ENCODE measurements at regions not wholly inside any gene's neighbourhood (a gene's known extent, or its start where the extent isn't known, plus 50 kb on each side); places are given as distances from the start of the nearest gene placed in this dataset.

DNA sequence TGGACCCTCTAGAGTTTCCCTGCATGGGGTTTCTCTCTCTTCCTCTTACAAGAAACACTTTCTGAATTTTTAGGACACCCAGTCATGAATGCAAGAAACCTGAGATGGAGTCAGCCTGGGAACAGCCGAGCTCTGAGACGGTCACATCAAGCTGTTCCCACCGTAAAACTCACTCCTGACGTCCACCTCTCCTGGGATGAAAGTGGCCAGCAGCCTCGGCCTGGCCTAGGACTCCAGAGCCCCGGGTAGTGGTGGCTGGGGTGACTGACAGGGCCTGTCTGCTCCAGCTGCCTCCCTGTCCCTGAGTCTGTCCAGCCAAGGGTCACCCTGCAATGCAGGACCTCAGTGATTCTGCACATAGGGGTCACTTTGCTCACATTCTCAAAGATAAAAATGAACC lies 217.8 kb downstream of the SHOX start:
- H3K4me3 ChIP-seq (ENCODE audit: extremely low read depth in 1 of 4, insufficient read depth in 2 of 4, low read depth in 3 of 4, low read length in 4 of 4): no peak overlapping the region
- H2BK15ac ChIP-seq (ENCODE audit: low read length): no peak overlapping the region
- no peak overlapping the region; the same call in 1 of the 2 replicates for H3K18ac ChIP-seq (ENCODE audit: extremely low read depth, low read length)
- peaks cover 0 to 6% (median 2%) of the 10 kb centered on the region in 4 experiments; a peak in 4 of 7 replicates for H3K4me1 ChIP-seq (replicated peaks in 1 of 4; ENCODE audit: control insufficient read depth in 3 of 4, insufficient read depth in 4 of 4, low read length in 3 of 4)
- peak in 1 of 2 experiments; percentile 47 for DNase-seq (ENCODE audit: low read depth in 1 of 2, low spot score in 2 of 2)
- no peak overlapping the region for H4K5ac ChIP-seq (ENCODE audit: insufficient read length, low read depth, low read length)
- no peak overlapping the region for H2BK5ac ChIP-seq (ENCODE audit: low read depth, low read length)
- H2BK20ac ChIP-seq (ENCODE audit: low read length): no peak overlapping the region
- no peak overlapping the region for H3K9ac ChIP-seq (replicated peaks in 1 of 4; ENCODE audit: extremely low read depth in 1 of 4, low read depth in 3 of 4, low read length in 3 of 4)
- CTCF ChIA-PET (ENCODE audit: partially characterized antibody): no interaction called here
- POLR2A ChIA-PET (ENCODE audit: partially characterized antibody): no interaction called here
- no peak overlapping the region for H3K4me2 ChIP-seq (ENCODE audit: insufficient read depth in 1 of 2, low read depth in 2 of 2, low read length in 2 of 2)
- no peaks in the 10 kb centered on the region for H3K79me2 ChIP-seq (ENCODE audit: control insufficient read depth in 1 of 2, insufficient read depth in 2 of 2, low read length in 2 of 2)
- no peaks in the 10 kb centered on the region for H4K20me1 ChIP-seq (replicated peaks in 1 of 2; ENCODE audit: control insufficient read depth in 1 of 2, insufficient read depth in 2 of 2, low read length in 2 of 2)
- no peaks in the 10 kb centered on the region for H3K9me3 ChIP-seq (ENCODE audit: insufficient read depth in 2 of 2, low read depth in 1 of 2, low read length in 1 of 2)
- H3K27me3 ChIP-seq (replicated peaks in 1 of 4; ENCODE audit: control insufficient read depth in 3 of 4, extremely low read depth in 1 of 4, insufficient read depth in 3 of 4, low read length in 3 of 4): no peaks in the 10 kb centered on the region
- H4K8ac ChIP-seq (ENCODE audit: extremely low read depth, insufficient read depth, low read length): no peak overlapping the region
- H2AFZ ChIP-seq (ENCODE audit: low read length): peak overlapping the region; percentile 63; the same call in 1 of the 2 replicates
- 79% methylated on average over 6 of the region's 6 CpGs; no CpG with 5 or more reads in 1 of the 2 experiments for WGBS, 2 experiments (ENCODE audit: extremely low coverage in 1 of 2, insufficient coverage in 1 of 2, insufficient read length in 1 of 2, insufficient replicate concordance in 2 of 2, low coverage in 1 of 2, low lambda C conversion rate in 2 of 2, missing lambda C conversion rate in 1 of 2)
- H2BK12ac ChIP-seq (ENCODE audit: low read depth, low read length): no peak overlapping the region
- H2AK5ac ChIP-seq (ENCODE audit: low read depth, low read length): no peak overlapping the region
- H3K27ac ChIP-seq (ENCODE audit: low read depth, low read length): no peak overlapping the region
- no peak overlapping the region for H3K23ac ChIP-seq (ENCODE audit: insufficient read length)
- H3K79me1 ChIP-seq (ENCODE audit: low read depth, low read length): no peaks in the 10 kb centered on the region
- peak overlapping the region; percentile 25 for H4K91ac ChIP-seq (replicated peaks; ENCODE audit: insufficient read length, low read length)
- no peaks in the 10 kb centered on the region for H3K23me2 ChIP-seq (ENCODE audit: low read depth, low read length)
- H3K36me3 ChIP-seq (ENCODE audit: control insufficient read depth in 2 of 4, insufficient read depth in 4 of 4, low read length in 3 of 4): no peaks in the 10 kb centered on the region
- H3K4ac ChIP-seq (replicated peaks; ENCODE audit: insufficient read length, low read depth, low read length): no peak overlapping the region
- no peak overlapping the region for H3K14ac ChIP-seq (ENCODE audit: insufficient read length)
- H3K56ac ChIP-seq (replicated peaks; ENCODE audit: insufficient read length, low read depth, low read length): no peak overlapping the region
- TF ChIP-seq CREB1 (IDR thresholded peaks at IDR 0.05) (no peak), KDM4A (IDR thresholded peaks at IDR 0.05; ENCODE audit: low read depth, low read length, severe bottlenecking) (no peak), CEBPB (IDR thresholded peaks at IDR 0.05; ENCODE audit: low read depth, low read length) (no peak), GTF2F1 (IDR thresholded peaks at IDR 0.05; ENCODE audit: borderline replicate concordance, low read depth, low read length) (no peak), TCF12 (IDR thresholded peaks at IDR 0.05; ENCODE audit: low read depth, low read length) (no peak), POLR2A (IDR thresholded peaks at IDR 0.05; ENCODE audit: control extremely low read depth in 1 of 2, low read depth in 2 of 2, low read length in 2 of 2) (no peak), ATF3 (IDR thresholded peaks at IDR 0.05; ENCODE audit: insufficient read depth, low read depth, low read length) (no peak), CBX8 (IDR thresholded peaks at IDR 0.05; ENCODE audit: borderline replicate concordance, low read depth, low read length) (no peak), TAF7 (optimal IDR thresholded peaks at IDR 0.05; ENCODE audit: borderline replicate concordance, low read depth, low read length) (no peak), SIRT6 (IDR thresholded peaks at IDR 0.05; ENCODE audit: low read length) (no peak)
- FAIRE-seq: no peak
- no peak overlapping the region for H2BK120ac ChIP-seq (replicated peaks; ENCODE audit: low read depth, low read length)

All from H1 (cell line).